Cardiac muscle cell (in vitro differentiated cells and primary cell): ENCODE measurements at regions not wholly inside any gene's neighbourhood (a gene's known extent, or its start where the extent isn't known, plus 50 kb on each side); places are given as distances from the start of the nearest gene placed in this dataset.
A peak's percentile ranks its signal among the peaks of the same experiment; 100 is the strongest.
"Not testable (repeated sequence)": the region's sequence is repeated elsewhere in the genome, so short reads cannot be mapped to it uniquely, and the experiment has no call there.

Source experiments
- DNase-seq, 2 donors: peaks; one replicate each; pipeline versions ENCODE4 v3.0.0 to v3.0.0-alpha.2; 2010 to 2017; ENCODE audit warnings: low read depth in 1 of 2, low spot score in 1 of 2
- H3K27ac ChIP-seq: fragments of 200-600 bp; sonication (generic); 2 replicates; pipeline ENCODE4 v1.5.1; 2016
- H3K27me3 ChIP-seq: fragments of 200-600 bp; sonication (generic); 2 replicates; pipeline ENCODE4 v1.6.0; 2016; ENCODE audit warnings: control low read depth
- H3K36me3 ChIP-seq: fragments of 200-600 bp; sonication (generic); 2 replicates; pipeline ENCODE4 v1.5.1; 2016; ENCODE audit warnings: control low read depth
- H3K4me1 ChIP-seq: fragments of 200-600 bp; sonication (generic); 2 replicates; pipeline ENCODE4 v1.8.1; 2017; ENCODE audit warnings: low read depth, mild to moderate bottlenecking, mixed run types
- H3K4me3 ChIP-seq: fragments of 200-600 bp; sonication (generic); 2 replicates; pipeline ENCODE4 v1.5.1; 2016; ENCODE audit warnings: mild to moderate bottlenecking
- H3K9me3 ChIP-seq: fragments of 200-600 bp; sonication (generic); 2 replicates; pipeline ENCODE4 v1.5.1; 2017; ENCODE audit warnings: low read depth, mild to moderate bottlenecking, control low read depth
- TF ChIP-seq, protein P1 (sequence below): IDR thresholded peaks from 2 replicates; pipeline ENCODE4 v1.5.1; 2012; ENCODE audit warnings: low read depth, mild to moderate bottlenecking, low read length

DNA sequence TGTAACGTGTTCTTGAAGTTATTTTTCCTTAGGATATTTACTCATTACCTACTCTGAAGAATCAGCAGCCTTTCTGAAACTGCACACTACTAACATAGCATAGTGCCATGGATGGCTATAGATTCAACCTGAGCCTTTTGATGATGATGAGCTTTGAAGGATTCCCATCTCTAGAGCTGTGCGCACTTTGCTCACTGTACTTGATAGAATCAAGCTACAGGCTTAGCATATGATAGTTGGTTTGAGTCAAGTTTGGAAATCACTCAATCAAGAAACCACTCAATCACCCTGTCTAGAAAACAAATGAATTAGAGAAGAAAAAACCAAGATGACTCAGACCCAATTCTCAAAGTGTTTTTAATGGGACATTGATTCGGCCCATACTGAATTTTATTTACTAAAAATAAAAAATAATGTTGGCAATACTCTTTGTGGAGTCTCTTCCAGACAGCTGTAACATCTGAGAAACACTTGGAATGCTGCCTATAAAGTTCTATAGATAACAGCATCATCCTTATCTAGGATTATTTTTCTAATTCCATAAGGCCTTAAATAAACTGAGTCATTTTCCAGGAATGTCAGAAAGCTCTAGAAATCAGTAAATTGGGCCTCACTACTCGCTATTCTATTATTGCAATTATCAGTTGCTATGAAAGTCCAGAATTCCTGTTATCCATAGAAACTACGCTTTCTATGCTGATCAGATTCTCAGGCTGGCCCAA, 259.0 kb upstream of the ERBB4 start:
- TF ChIP-seq, protein P1, sequence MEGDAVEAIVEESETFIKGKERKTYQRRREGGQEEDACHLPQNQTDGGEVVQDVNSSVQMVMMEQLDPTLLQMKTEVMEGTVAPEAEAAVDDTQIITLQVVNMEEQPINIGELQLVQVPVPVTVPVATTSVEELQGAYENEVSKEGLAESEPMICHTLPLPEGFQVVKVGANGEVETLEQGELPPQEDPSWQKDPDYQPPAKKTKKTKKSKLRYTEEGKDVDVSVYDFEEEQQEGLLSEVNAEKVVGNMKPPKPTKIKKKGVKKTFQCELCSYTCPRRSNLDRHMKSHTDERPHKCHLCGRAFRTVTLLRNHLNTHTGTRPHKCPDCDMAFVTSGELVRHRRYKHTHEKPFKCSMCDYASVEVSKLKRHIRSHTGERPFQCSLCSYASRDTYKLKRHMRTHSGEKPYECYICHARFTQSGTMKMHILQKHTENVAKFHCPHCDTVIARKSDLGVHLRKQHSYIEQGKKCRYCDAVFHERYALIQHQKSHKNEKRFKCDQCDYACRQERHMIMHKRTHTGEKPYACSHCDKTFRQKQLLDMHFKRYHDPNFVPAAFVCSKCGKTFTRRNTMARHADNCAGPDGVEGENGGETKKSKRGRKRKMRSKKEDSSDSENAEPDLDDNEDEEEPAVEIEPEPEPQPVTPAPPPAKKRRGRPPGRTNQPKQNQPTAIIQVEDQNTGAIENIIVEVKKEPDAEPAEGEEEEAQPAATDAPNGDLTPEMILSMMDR, result no peak
- Histone ChIP-seq H3K36me3 (no peaks in the 10 kb centered on the region), H3K4me1 (no peaks in the 10 kb centered on the region), H3K9me3 (no peaks in the 10 kb centered on the region), H3K27me3 (no peaks in the 10 kb centered on the region), H3K4me3 (no peak overlapping the region), H3K27ac (no peak overlapping the region)
- DNase-seq, result peak in 1 of 2 donors; percentile 31

DNA sequence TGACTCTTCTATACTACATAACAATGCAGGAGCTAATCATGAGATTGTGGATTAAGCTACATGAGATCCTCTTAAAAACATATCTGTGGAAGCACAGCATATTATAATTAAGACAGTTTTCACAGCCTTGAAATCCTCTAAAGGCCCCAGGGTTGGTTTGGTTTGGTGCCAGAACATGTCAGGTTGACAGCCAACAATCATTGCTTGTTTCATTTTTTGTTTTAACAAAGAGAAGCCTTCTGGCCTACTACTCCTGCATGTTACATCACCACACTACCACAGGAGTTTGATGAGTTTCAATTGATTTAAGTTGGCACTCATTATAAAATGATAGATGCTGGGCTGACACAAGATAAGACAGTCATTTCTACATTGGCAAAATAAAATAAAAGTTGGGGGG, 255.9 kb upstream of the ERBB4 start:
- no peaks in the 10 kb centered on the region for H3K4me1 ChIP-seq
- no peak for DNase-seq
- H3K36me3 ChIP-seq, result no peaks in the 10 kb centered on the region
- no peaks in the 10 kb centered on the region for H3K9me3 ChIP-seq
- no peaks in the 10 kb centered on the region for H3K27me3 ChIP-seq
- H3K27ac ChIP-seq, result no peak overlapping the region
- TF ChIP-seq, protein P1, result no peak
- H3K4me3 ChIP-seq, result no peak overlapping the region

DNA sequence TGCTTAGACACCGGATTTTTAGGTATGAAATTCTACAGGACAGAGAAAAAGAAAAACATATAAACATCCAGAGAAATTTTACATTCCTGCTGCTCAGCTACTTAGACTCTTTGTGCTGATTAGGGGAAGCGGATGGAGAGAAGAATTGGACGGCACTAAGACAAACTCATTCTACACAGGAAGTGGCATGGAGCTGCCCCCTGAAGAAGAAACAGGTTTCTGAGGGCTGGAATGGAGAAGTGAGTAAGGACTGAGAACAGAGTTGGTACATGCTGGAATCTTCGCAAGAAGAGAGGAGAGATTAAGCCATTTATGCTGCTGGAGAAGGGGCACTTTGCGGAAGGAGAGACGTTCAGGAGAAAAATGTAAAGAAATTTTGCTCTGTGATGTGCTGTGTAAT, 253.0 kb upstream of the ERBB4 start:
- TF ChIP-seq, protein P1, result no peak
- no peaks in the 10 kb centered on the region for H3K9me3 ChIP-seq
- no peaks in the 10 kb centered on the region for H3K4me1 ChIP-seq
- H3K36me3 ChIP-seq, result no peaks in the 10 kb centered on the region
- H3K27me3 ChIP-seq, result no peaks in the 10 kb centered on the region
- no peak for DNase-seq
- H3K4me3 ChIP-seq, result no peak overlapping the region
- no peak overlapping the region for H3K27ac ChIP-seq

DNA sequence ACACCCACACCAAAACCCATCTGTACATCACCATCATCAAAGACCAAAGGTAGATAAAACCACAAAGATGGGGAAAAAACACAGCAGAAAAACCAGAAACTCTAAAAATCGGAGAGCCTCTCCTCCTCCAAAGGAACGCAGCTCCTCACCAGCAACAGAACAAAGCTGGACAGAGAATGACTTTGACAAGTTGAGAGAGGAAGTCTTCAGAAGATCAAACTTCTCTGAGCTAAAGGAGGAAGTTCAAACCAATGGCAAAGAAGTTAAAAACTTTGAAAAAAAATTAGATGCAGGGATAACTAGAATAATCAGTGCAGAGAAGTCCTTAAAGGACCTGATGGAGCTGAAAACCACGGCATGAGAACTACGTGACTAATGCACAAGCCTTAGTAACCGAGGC, 247.5 kb upstream of the ERBB4 start:
- not testable (repeated sequence) for H3K4me1 ChIP-seq, H3K27me3 ChIP-seq, H3K4me3 ChIP-seq

DNA sequence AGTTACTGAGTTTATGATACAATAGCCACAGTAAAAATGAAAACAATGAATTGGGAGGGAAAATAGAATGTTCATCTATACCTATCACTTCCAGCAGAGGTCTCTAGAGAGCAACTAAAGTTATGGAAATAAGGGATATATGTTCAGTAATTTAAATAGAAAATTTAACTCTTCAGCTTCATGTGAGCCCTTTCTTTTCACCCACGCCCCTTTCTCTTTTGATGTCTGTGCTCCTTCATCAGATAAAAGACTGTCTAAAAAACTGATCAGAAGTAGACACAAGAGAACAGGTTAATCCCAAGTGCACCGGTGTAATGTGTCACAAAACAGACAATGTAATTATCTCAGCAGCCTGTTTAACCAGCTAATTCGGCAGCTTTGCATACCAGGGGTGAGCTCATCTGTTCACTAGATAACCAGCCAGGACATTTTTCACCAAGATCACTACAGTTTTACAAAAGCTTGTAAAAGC, 238.5 kb upstream of the ERBB4 start:
- Histone ChIP-seq H3K27ac (no peak overlapping the region), H3K4me1 (no peaks in the 10 kb centered on the region), H3K36me3 (no peaks in the 10 kb centered on the region), H3K9me3 (no peaks in the 10 kb centered on the region), H3K27me3 (no peaks in the 10 kb centered on the region), H3K4me3 (no peak overlapping the region)
- DNase-seq, result peak; percentile 47 to 54
- TF ChIP-seq, protein P1, result peak; percentile 57

More for the DNA sequence above, 247.5 kb upstream of the ERBB4 start:
- not testable (repeated sequence) for H3K36me3 ChIP-seq, H3K9me3 ChIP-seq, H3K27ac ChIP-seq, DNase-seq

DNA sequence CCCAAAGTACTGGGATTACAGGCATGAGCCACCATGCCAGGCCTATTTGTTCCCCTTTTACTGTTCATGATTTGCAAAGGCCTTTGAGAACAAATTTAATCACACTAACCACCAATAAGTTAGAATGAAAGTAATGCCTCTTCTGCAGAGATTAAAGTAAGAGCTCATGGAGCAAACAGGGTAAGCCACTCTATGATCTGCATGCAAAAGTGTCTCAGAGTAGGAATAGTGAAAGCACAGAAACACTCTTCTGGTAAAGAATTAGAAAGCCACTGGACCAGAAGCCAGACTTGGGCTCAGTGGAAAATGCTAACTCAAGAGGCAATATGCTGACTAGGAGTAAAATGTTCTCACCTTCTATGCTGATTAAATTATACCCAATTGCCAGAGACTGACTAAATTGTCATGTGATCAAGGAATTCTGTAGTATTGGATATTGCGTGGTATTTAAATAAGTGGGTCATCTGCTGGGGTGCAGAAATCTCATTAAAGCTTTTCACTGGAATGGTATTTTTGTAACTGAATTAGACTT, 235.3 kb upstream of the ERBB4 start:
- Histone ChIP-seq H3K9me3 (no peaks in the 10 kb centered on the region), H3K4me3 (no peak overlapping the region), H3K27ac (no peak overlapping the region), H3K27me3 (no peaks in the 10 kb centered on the region), H3K4me1 (no peaks in the 10 kb centered on the region), H3K36me3 (no peaks in the 10 kb centered on the region)
- TF ChIP-seq, protein P1, result no peak
- no peak for DNase-seq
